OCI-LY7 (cell line): ENCODE measurements at regions not wholly inside any gene's neighbourhood (a gene's known extent, or its start where the extent isn't known, plus 50 kb on each side); places are given as distances from the start of the nearest gene placed in this dataset.

ENCODE experiments used
- BruUV-seq: library from RNA; stranded (reverse); fragments of 400-500 nt; replicated peaks from 2 replicates; lab custom pipeline; 2021; lab: Mats Ljungman, UMichigan
- CTCF ChIA-PET: fragments of 300-600 bp; sonication (Branson Sonifier 250); formaldehyde crosslinking; loops from one replicate; lab custom pipeline; 2022; ENCODE audit warnings: antibody characterized with exemption; ENCODE audit not compliant: unreplicated experiment; lab: Charles Lee
- POLR2A ChIA-PET: fragments of 300-600 bp; sonication (Branson Sonifier 250); formaldehyde crosslinking; loops from one replicate; lab custom pipeline; 2022; ENCODE audit warnings: antibody characterized with exemption; lab: Charles Lee
- DNase-seq: peaks from one replicate; pipeline ENCODE4 v3.0.0-alpha.2; 2015; ENCODE audit warnings: low spot score
- H2AFZ ChIP-seq: fragments of 200-600 bp; sonication (generic), shearing (Covaris generic); 2 replicates; pipeline ENCODE4 v1.6.1; 2014; ENCODE audit warnings: mild to moderate bottlenecking, antibody characterized with exemption, low read length, moderate library complexity
- H3K27ac ChIP-seq: fragments of 200-600 bp; sonication (generic); 2 replicates; pipeline ENCODE4 v1.5.1; 2014; ENCODE audit warnings: mixed run types, low read depth, mild to moderate bottlenecking, moderate library complexity, low read length, inconsistent platforms; ENCODE audit not compliant: poor library complexity, severe bottlenecking
- H3K36me3 ChIP-seq: fragments of 200-600 bp; sonication (generic); 2 replicates; pipeline ENCODE4 v1.6.1; 2014; ENCODE audit warnings: mild to moderate bottlenecking, antibody characterized with exemption, low read length, moderate library complexity, mixed read lengths; ENCODE audit not compliant: insufficient read depth
- H3K4me1 ChIP-seq: fragments of 200-600 bp; sonication (generic); 2 replicates; pipeline ENCODE4 v1.5.1; 2014; ENCODE audit warnings: mild to moderate bottlenecking, low read length; ENCODE audit not compliant: insufficient read depth, poor library complexity, severe bottlenecking
- H3K4me2 ChIP-seq: fragments of 200-600 bp; sonication (generic); 2 replicates; pipeline ENCODE4 v1.6.1; 2014; ENCODE audit warnings: mild to moderate bottlenecking, low read length
- H3K4me3 ChIP-seq: fragments of 200-600 bp; sonication (generic); 2 replicates; pipeline ENCODE4 v1.5.1; 2014; ENCODE audit warnings: mild to moderate bottlenecking, low read depth, low read length; ENCODE audit not compliant: poor library complexity, severe bottlenecking
- H3K79me2 ChIP-seq: fragments of 200-600 bp; sonication (generic); 2 replicates; pipeline ENCODE4 v1.6.1; 2016; ENCODE audit warnings: low read depth, mild to moderate bottlenecking, low read length, moderate library complexity, mixed read lengths; ENCODE audit not compliant: insufficient read depth
- H3K9me2 ChIP-seq: fragments of 200-600 bp; sonication (generic); 2 replicates; pipeline ENCODE4 v1.6.1; 2016; ENCODE audit warnings: mild to moderate bottlenecking, low read length, mixed read lengths; ENCODE audit not compliant: insufficient read depth
- H3K9me3 ChIP-seq: fragments of 200-600 bp; sonication (generic); 2 replicates; pipeline ENCODE4 v1.6.1; 2014; ENCODE audit warnings: mild to moderate bottlenecking, mixed run types, low read length, mixed read lengths
- H4K20me1 ChIP-seq: fragments of 200-600 bp; sonication (generic); 2 replicates; pipeline ENCODE4 v1.6.1; 2014; ENCODE audit warnings: mild to moderate bottlenecking, antibody characterized with exemption, low read length, moderate library complexity, mixed read lengths; ENCODE audit not compliant: insufficient read depth
- EZH2phosphoT487 ChIP-seq: fragments of 200-600 bp; sonication (generic); IDR thresholded peaks from 2 replicates; pipeline ENCODE4 v1.6.1; 2018; ENCODE audit warnings: low read depth, borderline replicate concordance, mild to moderate bottlenecking, mixed run types, antibody characterized with exemption, low read length, moderate library complexity, mixed read lengths
- intact Hi-C: fragments of 100-400 bp; cut with micrococcal nuclease; formaldehyde crosslinking; loops from one replicate; pipeline ENCODE4 v1.10.0; 2022; ENCODE audit not compliant: unreplicated experiment
- TF ChIP-seq, protein P1 (sequence below): fragments of 200-600 bp; sonication (generic); conservative IDR thresholded peaks from 2 replicates; pipeline ENCODE4 v1.5.1; 2014; ENCODE audit warnings: mild to moderate bottlenecking, antibody characterized with exemption, low read length, moderate library complexity, mixed read lengths

GRCh38 chr5:14953075-14953607, 81.6 kb upstream of the ANKH start:
- POLR2A ChIA-PET = no interaction called here

GRCh38 chr5:14948383-14948782, 76.8 kb upstream of the ANKH start:
- no peaks in the 10 kb centered on the region for H3K9me3 ChIP-seq
- TF ChIP-seq EZH2phosphoT487 = no peak
- TF ChIP-seq, protein P1, sequence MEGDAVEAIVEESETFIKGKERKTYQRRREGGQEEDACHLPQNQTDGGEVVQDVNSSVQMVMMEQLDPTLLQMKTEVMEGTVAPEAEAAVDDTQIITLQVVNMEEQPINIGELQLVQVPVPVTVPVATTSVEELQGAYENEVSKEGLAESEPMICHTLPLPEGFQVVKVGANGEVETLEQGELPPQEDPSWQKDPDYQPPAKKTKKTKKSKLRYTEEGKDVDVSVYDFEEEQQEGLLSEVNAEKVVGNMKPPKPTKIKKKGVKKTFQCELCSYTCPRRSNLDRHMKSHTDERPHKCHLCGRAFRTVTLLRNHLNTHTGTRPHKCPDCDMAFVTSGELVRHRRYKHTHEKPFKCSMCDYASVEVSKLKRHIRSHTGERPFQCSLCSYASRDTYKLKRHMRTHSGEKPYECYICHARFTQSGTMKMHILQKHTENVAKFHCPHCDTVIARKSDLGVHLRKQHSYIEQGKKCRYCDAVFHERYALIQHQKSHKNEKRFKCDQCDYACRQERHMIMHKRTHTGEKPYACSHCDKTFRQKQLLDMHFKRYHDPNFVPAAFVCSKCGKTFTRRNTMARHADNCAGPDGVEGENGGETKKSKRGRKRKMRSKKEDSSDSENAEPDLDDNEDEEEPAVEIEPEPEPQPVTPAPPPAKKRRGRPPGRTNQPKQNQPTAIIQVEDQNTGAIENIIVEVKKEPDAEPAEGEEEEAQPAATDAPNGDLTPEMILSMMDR = no peak
- no peak overlapping the region for H3K4me2 ChIP-seq
- no peak overlapping the region for H2AFZ ChIP-seq
- H3K36me3 ChIP-seq = no peaks in the 10 kb centered on the region
- ChIA-PET POLR2A (interaction anchor here (0.7 kb wide), 1 partner anchor 940 kb away, joined by 7 read pairs; no protein-coding TSS in a partner anchor), CTCF (no interaction called here)
- BruUV-seq = no TSS peak
- no peak for DNase-seq
- intact Hi-C loops = loop anchor here (5.0 kb wide), 1 partner anchor 54 kb away; no protein-coding TSS in a partner anchor
- no peaks in the 10 kb centered on the region for H3K79me2 ChIP-seq
- H3K4me3 ChIP-seq = no peak overlapping the region
- no peaks in the 10 kb centered on the region for H3K9me2 ChIP-seq
- H3K27ac ChIP-seq = no peak overlapping the region
- no peaks in the 10 kb centered on the region for H3K4me1 ChIP-seq
- no peaks in the 10 kb centered on the region; the same call in 1 of the 2 replicates for H4K20me1 ChIP-seq

More at GRCh38 chr5:14953075-14953607, 81.6 kb upstream of the ANKH start:
- Histone ChIP-seq H2AFZ (no peak overlapping the region), H3K36me3 (no peaks in the 10 kb centered on the region), H3K9me3 (no peaks in the 10 kb centered on the region), H3K4me2 (no peak overlapping the region), H3K4me1 (no peaks in the 10 kb centered on the region), H3K4me3 (no peak overlapping the region), H4K20me1 (no peaks in the 10 kb centered on the region), H3K27ac (no peak overlapping the region), H3K9me2 (no peaks in the 10 kb centered on the region), H3K79me2 (no peaks in the 10 kb centered on the region)
- BruUV-seq = no TSS peak
- DNase-seq = no peak
- no peak for TF ChIP-seq EZH2phosphoT487
- TF ChIP-seq, protein P1 = no peak
- CTCF ChIA-PET = no interaction called here
- intact Hi-C loops = no loop called here
